ENCODE measurements at regions not wholly inside any gene's neighbourhood (a gene's known extent, or its start where the extent isn't known, plus 50 kb on each side); places are given as distances from the start of the nearest gene placed in this dataset.

- no peak overlapping the region for H3K27ac Mint-ChIP-seq
- no peaks in the 10 kb centered on the region for H3K36me3 Mint-ChIP-seq (ENCODE audit: low read depth)
- DNase-seq (ENCODE audit: low spot score) = no peak
- intact Hi-C loops (cut with micrococcal nuclease) = no loop called here
- H3K4me1 Mint-ChIP-seq (ENCODE audit: low read depth) = no peaks in the 10 kb centered on the region
- H3K4me3 Mint-ChIP-seq (ENCODE audit: low read depth) = no peak overlapping the region
- H3K27me3 Mint-ChIP-seq (ENCODE audit: low read depth) = no peaks in the 10 kb centered on the region
- H3K9me3 Mint-ChIP-seq = no peaks in the 10 kb centered on the region
Observed at GRCh38 chr17:73797594-73798110, 153.4 kb upstream of the SDK2 start.

GRCh38 chr17:73798111-73798748 is 154.0 kb upstream of the SDK2 start:
- H3K4me3 Mint-ChIP-seq (ENCODE audit: low read depth) = no peak overlapping the region
- H3K36me3 Mint-ChIP-seq (ENCODE audit: low read depth) = no peaks in the 10 kb centered on the region
- H3K9me3 Mint-ChIP-seq = no peaks in the 10 kb centered on the region
- H3K27ac Mint-ChIP-seq = no peak overlapping the region
- DNase-seq (ENCODE audit: low spot score) = no peak
- no peaks in the 10 kb centered on the region for H3K4me1 Mint-ChIP-seq (ENCODE audit: low read depth)
- intact Hi-C loops (cut with micrococcal nuclease) = no loop called here
- no peaks in the 10 kb centered on the region for H3K27me3 Mint-ChIP-seq (ENCODE audit: low read depth)

GRCh38 chr17:73799096-73799495 is 154.9 kb upstream of the SDK2 start:
- no peaks in the 10 kb centered on the region for H3K4me1 Mint-ChIP-seq (ENCODE audit: low read depth)
- no peak overlapping the region for H3K27ac Mint-ChIP-seq
- intact Hi-C loops (cut with micrococcal nuclease) = no loop called here

GRCh38 chr17:73799781-73800627 is 155.8 kb upstream of the SDK2 start:
- no peaks in the 10 kb centered on the region for H3K27me3 Mint-ChIP-seq (ENCODE audit: low read depth)
- no peaks in the 10 kb centered on the region for H3K36me3 Mint-ChIP-seq (ENCODE audit: low read depth)
- H3K4me3 Mint-ChIP-seq (ENCODE audit: low read depth) = no peak overlapping the region
- no peak for DNase-seq (ENCODE audit: low spot score)
- H3K27ac Mint-ChIP-seq = no peak overlapping the region
- intact Hi-C loops (cut with micrococcal nuclease) = no loop called here
- no peaks in the 10 kb centered on the region for H3K4me1 Mint-ChIP-seq (ENCODE audit: low read depth)
- H3K9me3 Mint-ChIP-seq = no peaks in the 10 kb centered on the region

More at GRCh38 chr17:73799096-73799495, 154.9 kb upstream of the SDK2 start:
- H3K27me3 Mint-ChIP-seq (ENCODE audit: low read depth) = no peaks in the 10 kb centered on the region
- DNase-seq (ENCODE audit: low spot score) = no peak
- H3K9me3 Mint-ChIP-seq = no peaks in the 10 kb centered on the region
- H3K36me3 Mint-ChIP-seq (ENCODE audit: low read depth) = no peaks in the 10 kb centered on the region
- H3K4me3 Mint-ChIP-seq (ENCODE audit: low read depth) = no peak overlapping the region

- no peaks in the 10 kb centered on the region for H3K9me3 Mint-ChIP-seq
- H3K4me1 Mint-ChIP-seq (ENCODE audit: low read depth) = no peaks in the 10 kb centered on the region
- no peak overlapping the region for H3K27ac Mint-ChIP-seq
- no peak for DNase-seq (ENCODE audit: low spot score)
- H3K36me3 Mint-ChIP-seq (ENCODE audit: low read depth) = no peaks in the 10 kb centered on the region
- H3K27me3 Mint-ChIP-seq (ENCODE audit: low read depth) = no peaks in the 10 kb centered on the region
- no peak overlapping the region for H3K4me3 Mint-ChIP-seq (ENCODE audit: low read depth)
- intact Hi-C loops (cut with micrococcal nuclease) = no loop called here
Observed at GRCh38 chr17:73800893-73801292, 156.6 kb upstream of the SDK2 start.

- intact Hi-C loops (cut with micrococcal nuclease) = no loop called here
- Mint-ChIP-seq H3K4me3 (ENCODE audit: low read depth) (no peak overlapping the region), H3K9me3 (no peaks in the 10 kb centered on the region), H3K27ac (no peak overlapping the region), H3K36me3 (ENCODE audit: low read depth) (no peaks in the 10 kb centered on the region), H3K27me3 (ENCODE audit: low read depth) (no peaks in the 10 kb centered on the region), H3K4me1 (ENCODE audit: low read depth) (no peaks in the 10 kb centered on the region)
- DNase-seq (ENCODE audit: low spot score) = no peak
Observed at GRCh38 chr17:73801455-73802100, 157.3 kb upstream of the SDK2 start.

- Mint-ChIP-seq H3K9me3 (no peaks in the 10 kb centered on the region), H3K27ac (no peak overlapping the region), H3K4me3 (ENCODE audit: low read depth) (no peak overlapping the region), H3K27me3 (ENCODE audit: low read depth) (no peaks in the 10 kb centered on the region), H3K36me3 (ENCODE audit: low read depth) (no peaks in the 10 kb centered on the region), H3K4me1 (ENCODE audit: low read depth) (no peaks in the 10 kb centered on the region)
- no peak for DNase-seq (ENCODE audit: low spot score)
- intact Hi-C loops (cut with micrococcal nuclease) = no loop called here
Observed at GRCh38 chr17:73802314-73802713, 158.1 kb upstream of the SDK2 start.

GRCh38 chr17:73802871-73803270 is 158.6 kb upstream of the SDK2 start:
- Mint-ChIP-seq H3K36me3 (ENCODE audit: low read depth) (no peaks in the 10 kb centered on the region), H3K4me1 (ENCODE audit: low read depth) (no peaks in the 10 kb centered on the region), H3K4me3 (ENCODE audit: low read depth) (no peak overlapping the region), H3K27me3 (ENCODE audit: low read depth) (no peaks in the 10 kb centered on the region), H3K9me3 (no peaks in the 10 kb centered on the region), H3K27ac (no peak overlapping the region)
- DNase-seq (ENCODE audit: low spot score) = no peak
- intact Hi-C loops (cut with micrococcal nuclease) = no loop called here

GRCh38 chr17:73803964-73804435 is 159.8 kb upstream of the SDK2 start:
- no peak overlapping the region for H3K27ac Mint-ChIP-seq
- no peaks in the 10 kb centered on the region for H3K36me3 Mint-ChIP-seq (ENCODE audit: low read depth)
- intact Hi-C loops (cut with micrococcal nuclease) = no loop called here
- no peak for DNase-seq (ENCODE audit: low spot score)
- H3K4me3 Mint-ChIP-seq (ENCODE audit: low read depth) = no peak overlapping the region
- H3K4me1 Mint-ChIP-seq (ENCODE audit: low read depth) = no peaks in the 10 kb centered on the region
- no peaks in the 10 kb centered on the region for H3K9me3 Mint-ChIP-seq
- H3K27me3 Mint-ChIP-seq (ENCODE audit: low read depth) = no peaks in the 10 kb centered on the region

- H3K4me1 Mint-ChIP-seq (ENCODE audit: low read depth) = no peaks in the 10 kb centered on the region
- no peak for DNase-seq (ENCODE audit: low spot score)
- no peak overlapping the region for H3K4me3 Mint-ChIP-seq (ENCODE audit: low read depth)
- intact Hi-C loops (cut with micrococcal nuclease) = no loop called here
- H3K36me3 Mint-ChIP-seq (ENCODE audit: low read depth) = no peaks in the 10 kb centered on the region
- H3K27ac Mint-ChIP-seq = no peak overlapping the region
- H3K9me3 Mint-ChIP-seq = no peaks in the 10 kb centered on the region
- no peaks in the 10 kb centered on the region for H3K27me3 Mint-ChIP-seq (ENCODE audit: low read depth)
Observed at GRCh38 chr17:73806768-73807167, 162.5 kb upstream of the SDK2 start.

GRCh38 chr17:73813201-73813600 is 169.0 kb upstream of the SDK2 start:
- Mint-ChIP-seq H3K4me1 (ENCODE audit: low read depth) (no peaks in the 10 kb centered on the region), H3K27ac (no peak overlapping the region), H3K27me3 (ENCODE audit: low read depth) (no peaks in the 10 kb centered on the region), H3K9me3 (no peaks in the 10 kb centered on the region), H3K4me3 (ENCODE audit: low read depth) (no peak overlapping the region), H3K36me3 (ENCODE audit: low read depth) (no peaks in the 10 kb centered on the region)
- intact Hi-C loops (cut with micrococcal nuclease) = no loop called here
- no peak for DNase-seq (ENCODE audit: low spot score)

GRCh38 chr17:73814075-73814474 is 169.8 kb upstream of the SDK2 start:
- DNase-seq (ENCODE audit: low spot score) = no peak
- no peak overlapping the region for H3K27ac Mint-ChIP-seq
- H3K9me3 Mint-ChIP-seq = no peaks in the 10 kb centered on the region
- H3K4me1 Mint-ChIP-seq (ENCODE audit: low read depth) = no peaks in the 10 kb centered on the region
- intact Hi-C loops (cut with micrococcal nuclease) = no loop called here
- H3K36me3 Mint-ChIP-seq (ENCODE audit: low read depth) = no peaks in the 10 kb centered on the region
- H3K27me3 Mint-ChIP-seq (ENCODE audit: low read depth) = no peaks in the 10 kb centered on the region
- H3K4me3 Mint-ChIP-seq (ENCODE audit: low read depth) = no peak overlapping the region

- intact Hi-C loops (cut with micrococcal nuclease) = no loop called here
- no peaks in the 10 kb centered on the region for H3K36me3 Mint-ChIP-seq (ENCODE audit: low read depth)
- no peaks in the 10 kb centered on the region for H3K27me3 Mint-ChIP-seq (ENCODE audit: low read depth)
- no peak for DNase-seq (ENCODE audit: low spot score)
- H3K9me3 Mint-ChIP-seq = no peaks in the 10 kb centered on the region
- no peaks in the 10 kb centered on the region for H3K4me1 Mint-ChIP-seq (ENCODE audit: low read depth)
- no peak overlapping the region for H3K4me3 Mint-ChIP-seq (ENCODE audit: low read depth)
- H3K27ac Mint-ChIP-seq = no peak overlapping the region
Observed at GRCh38 chr17:73815474-73815873, 171.2 kb upstream of the SDK2 start.

All from activated T-helper 2 cell treated with anti-CD3 and anti-CD28 coated beads, Interferon-gamma antibody, Interleukin-2, Interleukin-4, amounts not matched to agents 10 μg/mL and 5 μg/mL and 100 μg/mL, durations not matched to agents 14 hours and 24 hours and 36 hours (primary cell).